GM13977 (cell line): ENCODE measurements at regions not wholly inside any gene's neighbourhood (a gene's known extent, or its start where the extent isn't known, plus 50 kb on each side); places are given as distances from the start of the nearest gene placed in this dataset.

Experiments used
- DNase-seq: peaks from one replicate; pipeline ENCODE4 v3.0.0; 2012; ENCODE audit warnings: low spot score
- in situ Hi-C: fragments of 300-500 bp; cut with MboI; formaldehyde crosslinking; loops from one replicate; pipeline ENCODE4 v1.12.0; 2022; ENCODE audit warnings: low sequenced_read_pairs, low pct_unique_long_range_greater_than_20kb, mixed read lengths, inconsistent platforms; ENCODE audit not compliant: unreplicated experiment
- TF ChIP-seq, protein P1 (sequence below): IDR thresholded peaks from 2 replicates; pipeline ENCODE4 v1.5.1; 2012; ENCODE audit warnings: mild to moderate bottlenecking, control low read depth; ENCODE audit not compliant: insufficient read depth; ENCODE audit errors: extremely low read depth, missing control alignments

GRCh38 chr6:71203206-71203605 is 85.4 kb upstream of the OGFRL1 start:
- TF ChIP-seq, protein P1, sequence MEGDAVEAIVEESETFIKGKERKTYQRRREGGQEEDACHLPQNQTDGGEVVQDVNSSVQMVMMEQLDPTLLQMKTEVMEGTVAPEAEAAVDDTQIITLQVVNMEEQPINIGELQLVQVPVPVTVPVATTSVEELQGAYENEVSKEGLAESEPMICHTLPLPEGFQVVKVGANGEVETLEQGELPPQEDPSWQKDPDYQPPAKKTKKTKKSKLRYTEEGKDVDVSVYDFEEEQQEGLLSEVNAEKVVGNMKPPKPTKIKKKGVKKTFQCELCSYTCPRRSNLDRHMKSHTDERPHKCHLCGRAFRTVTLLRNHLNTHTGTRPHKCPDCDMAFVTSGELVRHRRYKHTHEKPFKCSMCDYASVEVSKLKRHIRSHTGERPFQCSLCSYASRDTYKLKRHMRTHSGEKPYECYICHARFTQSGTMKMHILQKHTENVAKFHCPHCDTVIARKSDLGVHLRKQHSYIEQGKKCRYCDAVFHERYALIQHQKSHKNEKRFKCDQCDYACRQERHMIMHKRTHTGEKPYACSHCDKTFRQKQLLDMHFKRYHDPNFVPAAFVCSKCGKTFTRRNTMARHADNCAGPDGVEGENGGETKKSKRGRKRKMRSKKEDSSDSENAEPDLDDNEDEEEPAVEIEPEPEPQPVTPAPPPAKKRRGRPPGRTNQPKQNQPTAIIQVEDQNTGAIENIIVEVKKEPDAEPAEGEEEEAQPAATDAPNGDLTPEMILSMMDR, result no peak
- no peak for DNase-seq
- in situ Hi-C loops, result no loop called here

GRCh38 chr6:71204741-71205140 is 83.9 kb upstream of the OGFRL1 start:
- in situ Hi-C loops, result no loop called here
- TF ChIP-seq, protein P1, result no peak
- DNase-seq, result no peak

- in situ Hi-C loops, result no loop called here
Observed at GRCh38 chr6:71205336-71205956, 83.2 kb upstream of the OGFRL1 start.

GRCh38 chr6:71206089-71206488 is 82.5 kb upstream of the OGFRL1 start:
- in situ Hi-C loops, result no loop called here
- DNase-seq, result no peak
- TF ChIP-seq, protein P1, result no peak

More at GRCh38 chr6:71205336-71205956, 83.2 kb upstream of the OGFRL1 start:
- TF ChIP-seq, protein P1, result no peak
- no peak for DNase-seq

DNA sequence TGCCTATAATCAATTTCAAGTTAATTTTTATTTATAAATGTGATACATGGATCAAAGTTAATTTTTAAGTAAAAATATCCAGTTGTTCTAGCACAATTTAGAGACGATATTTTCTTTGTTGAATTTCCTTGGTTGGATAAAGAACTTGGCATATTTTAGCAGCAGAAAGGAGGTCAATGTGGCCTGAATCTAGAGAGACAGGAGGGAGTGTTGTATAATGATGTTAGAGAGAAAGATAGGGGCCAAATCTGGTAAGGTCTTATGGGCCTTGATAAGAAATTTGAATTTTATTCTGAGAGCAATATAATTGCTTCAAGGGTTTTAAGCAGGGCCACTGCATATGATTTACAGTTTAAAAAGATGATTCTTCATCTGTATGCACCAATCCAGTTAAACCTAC is 79.4 kb upstream of the OGFRL1 start:
- no peak for DNase-seq
- in situ Hi-C loops, result no loop called here
- TF ChIP-seq, protein P1, result no peak

- in situ Hi-C loops, result no loop called here
- DNase-seq, result no peak
- TF ChIP-seq, protein P1, result no peak
Observed at GRCh38 chr6:71209626-71210025, 79.0 kb upstream of the OGFRL1 start.
